Large intestine (tissue), 3 donors: ENCODE measurements at regions not wholly inside any gene's neighbourhood (a gene's known extent, or its start where the extent isn't known, plus 50 kb on each side); places are given as distances from the start of the nearest gene placed in this dataset.
A peak's percentile ranks its signal among the peaks of the same experiment; 100 is the strongest.

ENCODE experiments used
- DNase-seq, 2 donors: peaks; one replicate each; pipeline versions ENCODE4 v3.0.0 to v3.0.0-alpha.2; 2013
- H3K27ac ChIP-seq: one replicate; pipeline ENCODE4 v1.5.1; 2013; ENCODE audit warnings: low read length
- H3K27me3 ChIP-seq: 2 replicates; pipeline ENCODE4 v1.6.1; 2013; ENCODE audit warnings: low read length; ENCODE audit not compliant: control insufficient read depth, insufficient read depth
- H3K36me3 ChIP-seq: 2 replicates; pipeline ENCODE4 v1.6.1; 2013; ENCODE audit warnings: low read length; ENCODE audit not compliant: control insufficient read depth, insufficient read depth
- H3K4me1 ChIP-seq: one replicate; pipeline ENCODE4 v1.6.1; 2013; ENCODE audit warnings: low read length; ENCODE audit not compliant: control insufficient read depth, insufficient read depth
- H3K4me3 ChIP-seq: one replicate; pipeline ENCODE4 v1.5.1; 2013; ENCODE audit warnings: low read length
- H3K9me3 ChIP-seq: one replicate; pipeline ENCODE4 v1.6.1; 2013; ENCODE audit warnings: mild to moderate bottlenecking, low read depth, low read length, moderate library complexity; ENCODE audit not compliant: control insufficient read depth
- WGBS: methylation state at CpG from one replicate; pipeline ENCODE4 v1.1.5; 2013; ENCODE audit warnings: low lambda C conversion rate; ENCODE audit not compliant: insufficient coverage; 5-methylcytosine and 5-hydroxymethylcytosine counted together

DNA sequence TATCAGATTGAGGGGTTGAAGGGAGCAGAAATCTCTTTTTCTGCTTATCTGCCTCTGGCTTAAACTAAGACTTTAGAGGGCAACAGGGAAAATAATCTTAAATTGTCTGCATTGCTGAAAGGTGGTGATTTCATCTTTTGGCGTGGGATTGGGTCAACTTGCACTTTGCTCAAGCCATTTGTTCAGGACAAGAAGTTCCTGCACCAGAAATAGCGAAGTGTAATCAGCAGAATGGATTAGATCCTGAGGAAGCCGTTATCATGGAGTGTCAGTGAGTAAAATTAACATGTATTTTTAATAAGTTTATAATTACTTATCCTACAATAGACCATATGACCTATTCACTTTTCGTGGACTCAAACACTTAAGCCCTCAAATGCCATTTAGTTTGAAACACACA, 249.3 kb downstream of the CD83 start:
- Histone ChIP-seq H3K4me1 (no peaks in the 10 kb centered on the region), H3K36me3 (no peaks in the 10 kb centered on the region), H3K9me3 (no peaks in the 10 kb centered on the region), H3K4me3 (no peak overlapping the region), H3K27ac (no peak overlapping the region), H3K27me3 (no peaks in the 10 kb centered on the region)
- peak in 1 of 2 donors; percentile 51 for DNase-seq
- no CpG with 5 or more reads among the region's 4 CpGs for WGBS

DNA sequence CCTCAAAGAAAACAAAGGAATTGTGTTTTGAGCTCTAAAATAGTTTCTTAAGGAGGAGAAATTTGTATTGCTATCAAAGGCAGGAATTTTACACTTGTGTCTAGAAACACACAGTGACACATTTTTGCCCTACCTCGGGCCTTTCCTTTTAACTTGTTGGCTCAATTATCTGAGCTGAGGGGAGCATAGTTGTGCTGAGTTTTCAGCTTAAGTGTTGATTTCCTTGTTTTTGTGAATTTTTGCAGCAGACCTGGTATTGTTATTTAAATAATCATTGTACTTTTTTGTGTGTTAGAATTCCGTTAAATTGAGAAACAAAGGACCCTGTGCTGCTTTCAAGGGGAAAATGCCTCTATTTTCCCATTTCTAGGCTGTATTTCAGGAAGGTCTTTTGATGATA, 249.7 kb downstream of the CD83 start:
- Histone ChIP-seq H3K4me3 (no peak overlapping the region), H3K27me3 (no peaks in the 10 kb centered on the region), H3K27ac (no peak overlapping the region), H3K9me3 (no peaks in the 10 kb centered on the region), H3K4me1 (no peaks in the 10 kb centered on the region), H3K36me3 (no peaks in the 10 kb centered on the region)
- DNase-seq: no peak
- WGBS: 50% methylated on average over 1 of the region's 2 CpGs

DNA sequence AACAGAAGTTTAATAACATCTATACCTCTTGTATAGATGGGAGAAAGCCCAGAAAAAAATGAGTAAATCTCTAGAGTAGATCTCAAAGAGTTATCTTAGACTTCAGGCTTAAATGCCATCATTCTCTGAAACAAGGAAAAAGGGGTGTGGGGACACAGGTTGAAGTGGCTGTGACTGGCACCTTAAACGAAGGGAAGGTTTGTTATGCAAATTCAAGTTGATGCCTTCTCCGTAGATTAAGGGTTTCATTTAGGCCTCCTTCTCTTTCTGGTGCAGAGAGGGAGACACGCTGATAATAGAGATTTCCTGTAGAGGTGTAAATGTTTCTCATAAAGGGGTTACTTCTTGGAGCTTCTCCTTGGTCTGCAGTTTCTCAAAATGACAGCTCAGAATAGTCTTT, 252.1 kb downstream of the CD83 start:
- Histone ChIP-seq H3K9me3 (no peaks in the 10 kb centered on the region), H3K4me3 (no peak overlapping the region), H3K27me3 (no peaks in the 10 kb centered on the region), H3K4me1 (no peaks in the 10 kb centered on the region), H3K36me3 (no peaks in the 10 kb centered on the region), H3K27ac (no peak overlapping the region)
- no peak for DNase-seq
- WGBS: no CpG with 5 or more reads among the region's 3 CpGs

DNA sequence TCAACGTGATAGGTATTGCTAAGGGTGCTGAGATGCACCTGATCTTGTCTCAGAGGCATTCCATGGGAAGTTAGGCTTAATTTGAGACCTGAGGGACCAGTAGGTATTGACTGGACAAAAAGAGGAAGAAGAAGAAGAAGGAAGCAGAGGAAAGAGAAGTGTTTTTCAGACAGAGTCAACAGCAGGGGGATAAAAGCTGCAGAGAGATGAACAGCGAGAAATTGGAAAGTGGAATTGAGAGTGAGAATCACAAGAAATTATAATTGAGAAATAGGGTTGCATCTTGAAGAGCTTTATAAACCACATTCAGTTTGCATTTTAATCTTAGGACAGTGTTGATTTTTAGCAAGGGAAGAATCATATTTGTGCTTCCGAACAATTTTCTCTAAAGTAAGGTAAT, 254.0 kb downstream of the CD83 start:
- no peak overlapping the region for H3K4me3 ChIP-seq
- no peaks in the 10 kb centered on the region for H3K27me3 ChIP-seq
- no peak for DNase-seq
- no peak overlapping the region for H3K27ac ChIP-seq
- 83% methylated on average over 3 of the region's 3 CpGs for WGBS
- no peaks in the 10 kb centered on the region for H3K9me3 ChIP-seq
- no peaks in the 10 kb centered on the region for H3K36me3 ChIP-seq
- no peaks in the 10 kb centered on the region for H3K4me1 ChIP-seq

DNA sequence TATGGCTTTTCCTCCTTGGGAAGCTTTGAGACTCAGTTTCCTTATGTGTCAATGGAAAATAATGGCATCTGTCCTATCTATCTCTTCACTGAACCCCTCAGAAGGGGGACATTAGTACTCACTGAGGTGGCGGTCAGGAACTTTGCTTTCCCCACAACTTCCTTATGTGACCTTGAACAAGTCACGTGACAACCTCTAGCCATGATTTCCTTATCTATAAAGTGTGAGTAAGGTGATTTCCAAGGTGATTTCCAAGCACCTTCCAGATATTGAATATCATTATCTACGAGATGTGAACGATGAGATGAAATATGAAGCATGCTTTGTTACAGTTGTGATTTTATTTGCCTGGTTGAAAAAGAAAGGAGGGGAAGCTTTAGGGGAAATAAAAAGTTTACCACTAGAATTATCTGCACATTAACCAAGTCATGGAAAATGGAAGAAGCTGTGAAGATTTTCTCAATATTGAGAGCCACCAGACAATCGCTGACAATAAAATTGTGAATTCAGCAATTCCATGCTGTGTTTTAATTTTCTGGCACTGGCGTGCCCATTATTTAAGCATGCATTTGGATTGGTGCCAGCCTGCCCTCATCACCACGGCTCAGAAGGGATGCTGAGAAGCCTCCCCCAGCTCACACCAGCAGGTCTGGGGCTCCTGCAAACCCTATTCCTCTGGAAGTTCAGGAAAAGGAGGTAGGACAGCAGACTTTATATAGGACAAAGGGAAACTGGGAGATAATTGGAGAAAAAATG, 255.3 kb downstream of the CD83 start:
- no peak for DNase-seq
- Histone ChIP-seq H3K4me1 (no peaks in the 10 kb centered on the region), H3K27me3 (no peaks in the 10 kb centered on the region), H3K9me3 (no peaks in the 10 kb centered on the region), H3K4me3 (no peak overlapping the region), H3K27ac (no peak overlapping the region), H3K36me3 (no peaks in the 10 kb centered on the region)
- no CpG with 5 or more reads among the region's 7 CpGs for WGBS

DNA sequence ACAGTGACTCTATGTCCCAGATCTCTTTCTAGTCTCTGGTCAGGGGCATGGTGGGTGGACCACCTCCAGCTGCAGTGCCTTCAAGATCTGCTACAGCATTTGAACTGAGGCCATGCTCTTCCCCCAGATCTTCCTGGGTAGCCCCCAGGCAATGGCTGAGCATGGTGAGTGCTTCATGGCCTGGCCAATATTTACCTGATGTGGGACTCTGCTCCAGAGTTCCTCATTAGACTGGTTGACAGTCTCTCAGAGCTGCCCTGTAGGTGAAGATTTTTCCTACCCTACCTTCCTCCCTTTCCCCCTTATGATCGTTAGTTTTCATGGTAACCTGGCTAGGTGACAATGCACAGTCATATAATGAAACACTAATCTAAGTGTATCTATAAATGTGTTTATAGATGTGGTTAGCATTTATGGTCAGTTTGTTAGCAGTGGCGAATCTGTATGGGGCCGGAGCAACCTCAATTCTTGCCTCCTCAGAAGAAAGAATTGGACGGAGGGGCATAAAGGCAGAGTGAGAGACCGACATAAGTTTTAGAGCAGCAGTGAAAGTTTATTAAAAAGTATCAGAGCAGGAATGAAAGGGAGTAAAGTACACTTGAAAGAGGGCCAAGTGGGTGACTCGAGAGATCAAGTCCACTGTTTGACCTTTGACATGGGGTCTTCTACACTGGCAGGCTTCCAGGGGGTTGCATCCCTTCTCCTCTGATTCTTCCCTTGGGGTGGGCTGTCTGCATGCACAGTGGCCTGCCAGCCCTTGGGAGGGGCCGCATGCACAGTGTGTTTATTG, 256.3 kb downstream of the CD83 start:
- Histone ChIP-seq H3K36me3 (no peaks in the 10 kb centered on the region), H3K27me3 (no peaks in the 10 kb centered on the region), H3K9me3 (no peaks in the 10 kb centered on the region), H3K4me1 (no peaks in the 10 kb centered on the region), H3K27ac (no peak overlapping the region), H3K4me3 (no peak overlapping the region)
- no peak for DNase-seq
- WGBS: 100% methylated on average over 2 of the region's 7 CpGs

DNA sequence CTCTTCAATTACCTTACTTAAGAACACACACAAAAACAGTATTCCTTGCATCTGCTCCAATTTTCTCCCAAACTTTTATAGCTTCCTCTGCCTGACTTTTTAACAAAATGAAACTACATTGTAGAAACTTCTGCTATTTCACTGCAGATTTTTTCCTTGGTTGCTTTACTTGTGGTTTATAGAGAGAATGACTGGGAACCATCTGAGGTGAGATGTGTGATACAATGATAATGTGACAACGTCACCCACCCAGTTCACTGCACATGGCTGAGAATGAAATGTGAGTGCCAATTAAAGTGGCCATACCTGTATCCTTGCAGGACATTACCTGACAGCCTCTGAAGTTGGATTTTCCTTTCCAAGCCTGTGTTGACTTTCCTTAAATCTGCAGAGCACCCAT, 258.4 kb downstream of the CD83 start:
- Histone ChIP-seq H3K4me3 (no peak overlapping the region), H3K27me3 (no peaks in the 10 kb centered on the region), H3K4me1 (peaks cover 6% of the 10 kb centered on the region), H3K36me3 (no peaks in the 10 kb centered on the region), H3K27ac (no peak overlapping the region), H3K9me3 (no peaks in the 10 kb centered on the region)
- DNase-seq: no peak
- WGBS: no CpG with 5 or more reads among the region's 1 CpG

DNA sequence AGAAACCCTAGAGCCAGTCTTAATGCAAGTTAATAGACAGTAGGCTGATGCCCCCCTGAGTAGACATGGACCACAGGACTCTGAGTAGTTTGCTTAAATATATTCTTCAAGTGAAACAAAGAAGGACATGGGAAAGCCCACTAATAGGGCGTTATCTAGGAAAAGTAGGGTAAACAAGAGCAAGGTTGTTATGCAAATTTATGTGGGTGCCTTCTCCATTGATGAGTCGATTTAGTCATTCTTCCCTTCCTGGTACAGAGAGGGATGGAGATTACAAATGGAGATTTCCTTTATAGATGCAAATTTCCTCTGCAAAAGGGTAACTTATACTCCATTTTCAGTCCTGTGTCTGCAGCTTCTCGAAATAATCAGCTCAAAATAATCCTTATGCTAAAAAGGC, 262.0 kb downstream of the CD83 start:
- 50% methylated on average over 1 of the region's 3 CpGs for WGBS
- Histone ChIP-seq H3K27me3 (no peaks in the 10 kb centered on the region), H3K4me1 (peaks cover 11% of the 10 kb centered on the region), H3K36me3 (no peaks in the 10 kb centered on the region), H3K4me3 (no peak overlapping the region), H3K27ac (no peak overlapping the region), H3K9me3 (peaks cover 3% of the 10 kb centered on the region)
- no peak for DNase-seq

DNA sequence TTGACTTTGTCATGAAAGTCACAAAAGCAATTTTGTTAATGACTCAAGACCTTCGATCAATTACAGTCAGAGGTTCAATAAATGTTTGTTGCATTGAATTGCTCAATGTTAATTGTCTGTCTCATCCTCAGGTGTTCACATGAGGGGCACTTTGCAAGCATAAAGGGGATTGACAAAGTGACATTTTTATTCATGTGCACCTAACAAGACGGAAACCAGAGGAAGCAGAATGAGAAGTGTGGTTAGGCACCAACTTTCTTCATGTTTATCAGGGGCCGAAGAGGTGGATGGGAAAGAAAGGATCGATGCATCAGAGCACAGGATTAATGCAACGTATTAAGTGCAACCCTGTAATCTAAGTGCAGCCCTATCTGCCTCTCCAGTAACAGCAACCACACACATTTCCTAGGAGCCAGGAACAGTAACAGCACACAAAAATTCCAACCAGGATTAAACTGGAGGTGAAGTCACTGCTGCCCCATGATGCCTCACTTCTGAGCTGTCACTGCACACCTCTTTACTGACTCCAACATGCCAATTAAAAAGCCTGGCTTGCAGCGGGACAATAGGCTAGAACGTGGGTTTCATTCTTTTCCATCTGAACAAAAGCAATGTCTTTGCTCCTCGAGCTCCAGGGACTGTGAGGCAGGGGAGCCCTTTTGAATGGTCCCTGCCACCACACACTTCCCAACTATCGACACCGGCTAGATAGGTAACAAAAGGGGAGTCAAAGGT, 262.7 kb downstream of the CD83 start:
- DNase-seq: peak in 1 of 2 donors; percentile 33
- H3K4me3 ChIP-seq: no peak overlapping the region
- WGBS: no CpG with 5 or more reads among the region's 10 CpGs
- H3K27ac ChIP-seq: no peak overlapping the region
- peaks cover 3% of the 10 kb centered on the region for H3K9me3 ChIP-seq
- no peaks in the 10 kb centered on the region for H3K27me3 ChIP-seq
- no peaks in the 10 kb centered on the region for H3K36me3 ChIP-seq
- H3K4me1 ChIP-seq: peaks cover 11% of the 10 kb centered on the region
